ENCODE measurements at regions not wholly inside any gene's neighbourhood (a gene's known extent, or its start where the extent isn't known, plus 50 kb on each side); places are given as distances from the start of the nearest gene placed in this dataset.

- Histone ChIP-seq H3K4me1 (ENCODE audit: insufficient read depth) (no peaks in the 10 kb centered on the region), H3K27ac (no peak overlapping the region), H3K4me3 (no peak overlapping the region), H3K9me3 (no peaks in the 10 kb centered on the region), H3K27me3 (no peaks in the 10 kb centered on the region), H3K36me3 (no peaks in the 10 kb centered on the region)
- intact Hi-C loops (cut with DNase I) = no loop called here
- TF ChIP-seq POLR2A (IDR thresholded peaks at IDR 0.05) = no peak
- no peak for TF ChIP-seq CTCF (IDR thresholded peaks at IDR 0.05)
- TF ChIP-seq EP300 (IDR thresholded peaks at IDR 0.05) = no peak
- no peak for DNase-seq
- WGBS, 3 donors = 75 to 90% (median 79%) methylated on average over 8 of the region's 8 CpGs
These were observed 198.3 kb downstream of the AUH start for GRCh38 chr9:91163444-91163772.

GRCh38 chr9:91163773-91164471, 197.8 kb downstream of the AUH start:
- 89 to 94% (median 91%) methylated on average over 13 to 17 of the region's 17 CpGs for WGBS, 3 donors
- DNase-seq = no peak
- Histone ChIP-seq H3K4me1 (ENCODE audit: insufficient read depth) (no peaks in the 10 kb centered on the region), H3K4me3 (no peak overlapping the region), H3K36me3 (no peaks in the 10 kb centered on the region), H3K27ac (no peak overlapping the region), H3K9me3 (no peaks in the 10 kb centered on the region), H3K27me3 (no peaks in the 10 kb centered on the region)
- TF ChIP-seq CTCF (IDR thresholded peaks at IDR 0.05) (no peak), POLR2A (IDR thresholded peaks at IDR 0.05) (no peak), EP300 (IDR thresholded peaks at IDR 0.05) (no peak)
- intact Hi-C loops (cut with DNase I) = no loop called here

All from ovary (tissue), 7 donors.